GM21717 (cell line): ENCODE measurements at regions not wholly inside any gene's neighbourhood (a gene's known extent, or its start where the extent isn't known, plus 50 kb on each side); places are given as distances from the start of the nearest gene placed in this dataset.
A peak's percentile ranks its signal among the peaks of the same experiment; 100 is the strongest.
"Not testable (repeated sequence)": the region's sequence is repeated elsewhere in the genome, so short reads cannot be mapped to it uniquely, and the experiment has no call there.

Source experiments
- ATAC-seq: cut with Tn5 transposase; IDR thresholded peaks from one replicate; pipeline ENCODE4 v1.9.1; 2021; ENCODE audit warnings: mild to moderate bottlenecking, moderate library complexity; ENCODE audit not compliant: unreplicated experiment

DNA sequence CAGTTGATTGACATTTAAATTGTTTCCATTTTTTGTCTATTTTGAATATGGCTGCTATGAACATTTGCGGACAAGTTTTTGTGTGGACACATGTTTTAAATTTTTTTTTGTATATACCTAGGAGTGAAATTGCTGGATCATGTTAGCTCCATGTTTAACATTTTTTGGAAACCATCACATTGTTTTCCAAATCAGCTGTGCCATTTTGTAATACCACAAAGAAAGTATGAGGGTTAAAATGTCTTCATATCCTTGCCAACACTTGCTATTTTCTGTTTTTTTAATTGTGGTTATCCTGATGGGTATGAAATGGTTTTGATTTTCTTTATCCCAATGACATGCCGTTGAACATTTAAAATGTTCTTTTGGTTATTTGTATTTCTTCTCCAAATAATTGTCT lies 52.1 kb downstream of the CARTPT start:
- ATAC-seq = no peak

DNA sequence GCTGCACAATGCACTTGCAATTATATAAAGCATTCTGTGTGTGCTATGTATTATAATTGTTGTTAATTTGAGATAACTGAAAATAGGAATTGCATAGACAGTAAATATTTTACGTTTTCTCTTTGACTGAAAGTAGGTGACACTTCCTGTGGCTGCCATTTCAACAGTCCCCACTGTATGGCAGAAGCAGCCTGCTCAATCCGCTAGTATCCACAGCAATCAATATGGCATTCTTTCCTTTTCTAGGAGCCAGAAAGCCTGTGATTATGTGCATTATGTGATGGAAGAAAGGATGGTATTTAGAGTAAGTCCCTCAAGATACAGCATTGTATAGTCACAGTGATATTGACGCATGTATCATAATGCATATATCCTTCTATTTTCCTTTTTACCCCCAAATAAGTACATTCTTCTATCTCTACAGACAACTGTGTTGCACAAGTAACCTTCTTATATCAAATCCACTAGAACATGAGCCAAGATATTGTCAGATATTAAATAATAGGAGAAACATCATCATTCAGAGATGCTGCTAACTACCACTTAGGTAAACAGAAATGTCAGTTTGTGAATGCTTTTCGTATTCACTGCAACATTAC lies 59.7 kb downstream of the CARTPT start:
- ATAC-seq = no peak

DNA sequence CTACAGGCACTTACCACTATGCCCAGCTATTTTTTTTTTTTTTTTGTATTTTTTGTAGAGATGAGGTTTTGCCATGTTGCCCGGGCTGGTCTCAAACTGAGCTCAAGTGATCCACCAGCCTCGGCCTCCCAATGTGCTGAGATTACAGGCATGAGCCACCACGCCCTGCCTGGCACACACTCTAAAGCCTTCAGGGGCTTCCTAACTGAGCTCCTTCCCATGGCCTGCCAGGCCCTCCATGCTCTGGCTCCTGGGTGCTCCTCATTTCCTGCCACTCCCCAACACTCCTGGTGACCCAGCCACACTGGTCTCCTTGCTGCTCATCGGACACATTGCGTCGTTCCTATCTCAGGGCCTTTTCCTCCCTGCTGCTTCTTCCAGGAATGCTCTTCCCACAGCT lies 61.5 kb downstream of the CARTPT start:
- ATAC-seq = no peak

DNA sequence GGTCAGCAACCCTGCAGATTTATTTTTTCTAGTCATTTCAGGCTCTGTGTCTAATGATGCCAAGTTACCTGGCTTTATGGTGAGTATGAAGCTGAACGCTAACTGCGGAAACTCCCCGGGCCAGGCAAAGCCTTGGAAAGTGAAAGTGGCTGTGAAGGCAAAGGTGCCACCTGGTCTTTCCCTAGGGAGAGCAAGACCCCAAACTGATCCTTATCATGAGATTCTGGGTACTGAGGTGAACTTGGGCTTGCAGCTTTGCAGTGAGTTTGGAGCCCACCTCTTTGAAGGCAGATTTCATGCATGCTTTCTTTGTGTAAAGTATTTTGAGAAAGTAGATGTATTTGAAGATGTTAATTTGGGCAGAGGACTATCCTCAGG lies 63.3 kb downstream of the CARTPT start:
- ATAC-seq = peak; percentile 45

DNA sequence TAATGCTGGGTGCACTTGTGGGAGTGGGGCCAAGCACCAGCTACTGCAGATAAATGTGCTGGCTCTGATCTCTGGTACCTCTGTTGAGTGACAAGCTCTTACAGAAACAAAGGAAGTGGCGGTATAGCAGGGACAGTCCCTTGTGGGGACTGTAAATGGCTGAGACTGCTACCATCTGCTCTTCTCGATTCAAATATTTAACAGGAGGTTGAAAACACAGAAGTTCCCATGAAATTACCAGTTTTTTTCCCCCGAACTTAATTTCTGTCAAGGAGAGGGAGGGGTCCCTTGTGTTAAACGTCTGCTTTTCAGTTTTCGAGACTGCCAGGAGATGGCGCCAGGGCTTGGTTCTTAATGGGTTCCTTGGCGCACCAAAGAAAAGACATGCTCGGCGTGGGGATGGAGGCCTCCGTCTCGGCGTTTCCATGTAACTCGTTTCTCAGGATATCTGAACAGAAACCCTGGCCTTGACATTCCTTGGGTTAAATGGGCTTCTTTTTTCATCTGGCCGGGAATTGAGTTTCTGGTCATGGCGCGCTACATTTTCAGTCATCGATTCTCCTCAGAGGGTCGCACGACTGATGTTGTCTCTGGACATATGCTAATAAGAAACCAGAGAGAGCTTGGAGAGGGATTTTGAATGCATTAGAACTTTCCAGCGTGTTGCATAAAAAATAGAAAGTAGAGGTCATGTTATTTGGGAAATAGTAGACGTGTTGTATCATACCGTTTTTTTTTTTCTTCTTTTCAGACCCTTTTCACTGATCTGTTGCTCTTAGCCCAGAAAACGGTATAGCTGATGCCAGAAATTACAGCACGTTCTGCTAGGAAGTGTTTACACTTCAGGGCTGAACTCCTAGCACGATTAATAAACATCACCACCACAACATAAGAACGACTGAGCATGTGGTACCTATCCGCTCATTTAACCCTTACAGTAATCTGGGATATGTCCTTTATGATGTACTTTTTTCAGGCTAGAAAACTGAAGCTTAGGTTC lies 64.0 kb downstream of the CARTPT start:
- ATAC-seq = peak; percentile 97

DNA sequence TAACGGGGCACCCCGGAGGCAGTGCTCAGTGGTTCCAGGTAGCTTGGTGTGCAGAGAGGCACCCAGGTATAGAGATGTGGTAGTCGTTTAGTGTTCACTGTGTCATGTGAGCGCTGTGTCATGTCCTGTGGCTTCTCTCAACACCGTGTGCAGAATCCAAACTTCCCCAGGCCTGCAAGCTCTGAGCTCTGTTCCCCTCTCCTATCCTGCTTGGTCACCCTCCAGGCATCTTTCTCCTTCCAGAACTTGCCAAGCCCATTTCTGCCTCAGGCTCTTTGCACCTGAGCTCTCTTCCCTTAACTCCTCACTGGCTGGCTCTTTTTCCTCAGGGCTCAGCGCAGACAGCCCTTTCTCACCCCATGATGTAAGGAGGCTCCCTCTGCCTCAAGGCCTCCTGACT lies 64.8 kb downstream of the CARTPT start:
- no peak for ATAC-seq

DNA sequence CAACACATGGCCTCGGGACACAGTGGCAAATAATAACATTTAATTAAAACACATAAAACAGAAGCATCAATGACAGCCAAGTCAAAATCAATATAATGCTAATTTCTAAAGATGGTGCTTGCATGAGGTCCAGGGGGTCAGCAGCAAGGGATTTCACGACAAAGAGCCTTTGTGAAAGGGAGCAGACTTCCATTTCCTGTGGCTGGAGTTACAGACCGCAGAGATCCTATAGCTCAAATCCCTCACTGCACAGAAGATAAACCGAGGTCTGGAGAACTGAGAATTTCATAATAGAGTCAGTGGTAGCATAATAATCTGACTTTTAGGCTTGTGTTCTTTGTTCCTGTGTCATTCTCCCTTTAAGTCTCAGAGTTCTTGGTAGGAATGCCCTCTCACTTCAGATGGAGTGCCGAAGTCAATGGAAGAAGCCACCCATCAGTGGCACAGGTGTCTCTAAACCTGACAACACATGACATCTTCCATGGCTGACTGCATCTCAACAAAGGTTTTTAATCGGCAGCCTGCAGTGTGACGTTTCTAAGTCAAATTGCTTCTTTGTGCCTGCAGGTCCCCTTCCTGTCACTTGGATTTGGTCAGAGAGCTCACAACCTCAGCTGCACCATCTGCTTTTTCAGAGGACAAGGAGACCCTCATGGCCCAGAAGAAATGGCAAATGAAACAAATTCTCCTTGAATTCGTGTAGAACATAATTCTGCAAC lies 67.4 kb downstream of the CARTPT start:
- no peak for ATAC-seq

DNA sequence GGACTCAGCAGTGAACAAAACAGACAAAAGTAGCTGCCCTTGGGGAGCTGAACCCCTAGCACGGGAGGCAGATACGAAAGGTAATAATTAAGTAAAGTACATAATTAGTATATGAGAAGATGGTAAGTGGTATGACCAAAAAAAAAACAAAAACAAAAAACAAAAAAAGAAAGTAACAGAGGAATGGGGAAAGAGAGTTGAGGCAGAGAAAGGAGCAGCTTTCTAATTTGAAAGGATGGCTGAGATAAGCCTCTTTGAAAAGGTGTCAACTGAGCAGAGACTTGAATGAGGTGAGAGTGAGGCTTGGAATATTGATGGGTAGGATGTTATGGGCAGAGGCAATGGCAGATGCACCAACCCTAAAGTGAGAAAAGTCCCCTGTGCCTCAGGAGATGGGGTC lies 69.7 kb downstream of the CARTPT start:
- no peak for ATAC-seq

DNA sequence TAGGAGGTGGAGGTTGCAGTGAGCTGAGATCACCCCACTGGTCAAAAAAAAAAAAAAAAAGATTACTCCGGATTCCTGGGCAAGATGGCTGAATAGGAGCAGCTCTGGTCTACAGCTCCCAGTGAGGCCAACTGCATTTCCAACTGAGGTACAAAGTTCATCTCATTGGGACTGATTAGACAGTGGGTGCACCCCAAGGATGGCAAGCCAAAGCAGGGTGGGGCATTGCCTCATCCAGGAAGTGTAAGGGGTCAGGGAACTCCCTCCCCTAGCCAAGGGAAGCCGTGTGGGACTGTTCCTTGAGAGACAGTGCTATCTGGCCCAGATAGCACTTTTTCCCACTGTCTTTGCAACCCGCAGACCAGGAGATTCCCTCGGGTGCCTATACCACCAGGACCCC lies 70.7 kb downstream of the CARTPT start:
- ATAC-seq = no peak

DNA sequence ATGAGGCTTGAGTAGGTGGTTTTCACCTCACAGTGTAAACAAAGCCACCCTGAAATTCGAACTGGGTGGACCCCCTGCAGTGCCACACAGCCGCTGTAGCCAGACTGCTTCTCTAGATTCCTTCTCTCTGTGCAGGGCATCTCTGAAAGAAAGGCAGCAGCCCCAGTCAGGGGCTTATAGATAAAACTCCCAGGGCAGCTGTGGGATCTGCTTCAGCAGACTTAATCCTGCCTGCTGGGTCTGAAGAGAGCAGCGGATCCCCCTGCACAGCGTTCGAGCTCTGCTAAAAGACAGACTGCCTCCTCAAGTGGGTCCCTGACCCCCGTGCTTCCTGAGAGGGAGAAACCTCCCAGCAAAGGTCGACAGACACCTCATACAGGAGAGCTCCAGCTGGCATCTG lies 71.4 kb downstream of the CARTPT start:
- ATAC-seq = no peak

DNA sequence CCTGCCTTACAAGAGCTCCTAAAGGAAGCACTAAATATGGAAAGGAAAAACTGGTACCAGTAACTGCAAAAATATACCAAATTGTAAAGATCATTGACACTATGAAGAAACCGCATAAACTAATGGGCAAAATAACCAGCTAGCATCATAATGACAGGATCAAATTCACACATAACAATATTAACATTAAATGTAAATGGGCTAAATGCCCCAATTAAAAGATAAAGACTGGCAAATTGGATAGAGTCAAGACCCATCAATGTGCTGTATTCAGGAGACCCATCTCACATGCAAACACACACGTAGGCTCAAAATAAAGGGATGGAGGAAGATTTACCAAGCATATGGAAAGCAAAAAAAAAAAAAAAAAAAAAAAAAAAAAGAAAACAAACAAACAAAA lies 73.0 kb downstream of the CARTPT start:
- not testable (repeated sequence) for ATAC-seq

DNA sequence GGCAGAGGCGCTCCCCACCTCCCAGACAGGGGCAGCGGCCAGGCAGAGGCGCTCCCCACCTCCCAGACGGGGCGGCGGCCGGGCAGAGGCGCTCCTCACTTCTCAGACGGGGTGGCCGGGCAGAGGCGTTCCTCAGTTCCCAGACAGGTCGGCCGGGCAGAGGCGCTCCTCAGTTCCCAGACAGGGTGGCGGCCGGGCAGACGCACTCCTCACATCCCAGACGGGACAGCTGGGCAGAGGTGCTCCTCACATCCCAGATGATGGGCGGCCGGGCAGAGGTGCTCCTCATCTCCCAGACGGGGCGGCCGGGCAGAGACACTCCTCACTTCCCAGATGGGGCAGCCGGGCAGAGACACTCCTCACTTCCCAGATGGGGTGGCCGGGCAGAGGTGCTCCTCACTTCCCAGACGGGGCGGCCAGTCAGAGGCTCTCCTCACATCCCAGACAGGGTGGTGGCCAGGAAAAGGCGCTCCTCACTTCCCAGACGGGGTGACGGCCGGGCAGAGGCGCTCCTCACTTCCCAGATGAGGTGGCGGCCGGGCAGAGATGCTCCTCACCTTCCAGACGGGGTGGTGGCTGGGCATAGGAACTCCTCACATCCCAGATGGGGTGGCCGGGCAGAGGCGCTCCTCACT lies 75.1 kb downstream of the CARTPT start:
- ATAC-seq = no peak

DNA sequence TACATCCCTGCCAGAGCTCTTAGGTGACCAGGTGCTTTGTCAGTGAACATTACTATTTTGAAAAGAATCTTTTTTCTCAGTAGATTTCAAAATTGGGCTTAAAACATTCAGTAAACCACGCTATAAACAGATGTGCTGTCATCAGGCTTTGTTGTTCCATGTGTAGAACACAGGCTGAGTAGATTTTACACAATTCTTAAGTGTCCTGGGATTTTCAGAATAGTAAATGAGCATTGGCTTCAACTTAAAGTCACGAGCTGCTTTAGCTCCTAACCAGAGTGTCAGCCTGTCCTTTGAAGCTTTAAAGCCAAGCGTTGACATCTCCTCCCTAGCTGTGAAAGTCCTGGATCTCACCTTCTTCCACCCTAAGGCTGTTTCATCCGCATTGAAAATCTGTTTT lies 83.6 kb downstream of the CARTPT start:
- ATAC-seq = no peak

DNA sequence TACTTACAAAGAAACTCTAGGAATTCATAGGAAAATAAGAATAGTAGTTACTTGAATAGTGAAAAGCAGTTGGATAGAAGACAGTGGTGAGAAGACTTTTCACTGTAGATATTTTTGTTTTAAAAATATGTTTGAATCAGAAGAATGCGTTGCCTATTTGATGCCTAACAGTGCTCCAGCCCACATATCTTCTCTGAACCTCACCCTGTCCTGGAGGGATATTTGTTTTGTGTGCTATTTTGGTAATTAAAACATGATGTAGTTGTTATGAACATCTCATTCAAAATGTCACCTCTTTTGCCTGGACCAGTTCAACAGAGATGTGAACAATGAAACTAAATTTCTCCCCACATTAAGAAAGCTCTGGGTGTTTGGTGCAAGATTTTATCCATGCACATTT lies 87.6 kb downstream of the CARTPT start:
- ATAC-seq = no peak

DNA sequence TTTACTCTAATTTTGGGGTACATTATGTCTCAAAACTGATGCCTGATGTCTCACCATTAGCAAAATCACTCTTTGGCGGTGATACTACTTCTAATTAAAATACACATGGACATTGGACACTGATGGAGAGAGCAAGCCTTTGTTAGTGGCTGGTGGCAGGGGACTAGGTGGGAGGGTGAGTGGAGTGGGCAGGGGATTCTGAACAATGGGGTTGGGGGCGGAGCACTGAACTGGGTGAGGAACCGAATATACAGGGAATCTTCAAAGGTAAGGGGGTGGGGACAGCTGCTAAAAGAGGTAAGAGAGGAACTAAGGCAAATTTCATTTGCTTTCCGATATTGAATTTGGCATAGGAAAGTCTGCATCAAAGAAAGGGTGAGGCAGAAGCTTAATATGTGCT lies 88.8 kb downstream of the CARTPT start:
- ATAC-seq = no peak

DNA sequence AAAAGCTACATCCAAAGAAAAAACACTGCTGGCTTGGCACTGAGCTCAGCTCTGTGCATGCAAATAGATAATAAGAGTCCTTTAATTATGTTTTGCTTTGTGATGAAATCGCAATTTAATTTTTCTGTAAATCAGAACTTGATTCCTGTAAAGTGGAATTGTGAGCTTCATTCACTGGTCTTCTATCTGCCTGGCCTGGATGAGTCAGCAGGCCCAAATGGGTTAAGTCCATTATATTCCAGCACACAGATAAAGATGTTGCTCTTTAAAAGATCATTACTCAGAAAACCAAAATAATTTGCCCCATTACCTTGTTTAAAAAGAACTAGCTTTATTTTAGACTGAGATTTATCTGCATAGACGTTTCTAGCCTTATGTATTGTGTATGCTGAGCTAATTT lies 90.4 kb downstream of the CARTPT start:
- no peak for ATAC-seq

DNA sequence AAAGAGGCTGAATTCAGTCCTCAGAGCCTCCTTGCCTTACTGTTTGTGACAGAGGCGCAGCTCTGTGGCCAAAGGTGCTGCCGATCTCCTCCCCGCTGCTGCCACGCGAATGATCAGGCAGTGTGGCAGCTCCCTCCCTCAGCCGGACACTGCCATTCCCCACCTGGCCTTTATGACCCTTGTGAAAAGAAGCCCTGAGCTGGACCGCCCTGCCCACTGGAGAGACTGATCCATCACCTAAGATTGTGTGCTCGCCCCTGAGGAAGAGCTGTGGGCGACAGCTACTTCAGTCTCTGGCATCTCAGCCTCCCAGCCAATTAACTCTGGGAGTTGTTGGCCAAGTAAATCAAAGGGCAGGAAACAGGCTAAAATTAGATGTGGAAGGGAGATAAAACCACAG lies 90.9 kb downstream of the CARTPT start:
- no peak for ATAC-seq

DNA sequence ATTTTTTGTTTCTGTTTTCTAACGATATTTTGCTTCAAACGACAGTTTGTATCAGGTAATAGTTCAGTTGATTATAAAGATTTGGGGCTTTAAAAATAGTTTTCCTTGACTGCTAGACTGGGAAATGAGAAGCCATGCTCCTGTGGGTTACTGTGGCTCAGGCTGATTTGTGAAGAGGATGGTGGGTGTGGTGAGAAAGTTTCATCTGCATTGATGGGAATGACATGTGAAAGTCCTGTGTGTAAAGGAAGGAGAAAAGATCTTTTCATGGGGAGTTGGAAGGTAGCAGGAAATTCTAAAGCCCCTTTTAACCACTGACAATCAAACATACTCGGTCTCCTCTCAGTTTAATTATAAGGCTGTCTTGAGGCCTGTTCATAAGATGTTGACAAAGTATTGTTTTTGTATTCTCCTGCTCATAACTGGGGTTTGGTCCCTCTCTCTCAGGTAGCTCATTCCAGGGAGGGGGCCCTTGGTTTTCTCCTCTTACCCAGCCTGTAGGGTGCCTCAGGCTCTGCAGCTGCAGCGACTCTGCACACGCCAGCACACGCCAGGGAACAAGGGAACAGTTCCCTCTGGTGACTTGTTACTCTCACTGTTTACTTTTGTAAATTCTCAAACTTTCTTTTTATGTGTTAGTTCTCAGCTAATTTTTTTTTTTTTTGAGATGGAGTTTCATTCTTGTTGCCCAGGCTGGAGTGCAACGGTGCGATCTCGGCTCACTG lies 91.6 kb downstream of the CARTPT start:
- no peak for ATAC-seq

DNA sequence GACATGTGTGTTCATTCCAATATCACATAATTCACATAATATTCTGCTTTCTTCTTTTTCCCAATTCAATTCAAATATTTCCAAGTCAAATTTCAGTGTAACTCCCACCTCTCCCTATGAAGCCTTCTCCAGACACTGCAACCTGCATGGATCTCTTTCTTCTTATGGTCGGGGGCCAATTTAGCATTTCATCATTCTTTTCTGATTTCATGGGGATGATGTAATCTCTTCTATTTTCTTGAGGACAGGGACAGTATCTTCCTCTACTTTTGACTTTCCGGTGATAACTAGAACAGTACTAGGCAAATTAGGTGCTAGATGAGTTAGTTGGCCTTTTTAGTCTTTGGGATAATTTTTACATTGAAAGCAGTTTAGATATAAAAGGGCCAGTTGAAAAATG lies 92.7 kb downstream of the CARTPT start:
- no peak for ATAC-seq

DNA sequence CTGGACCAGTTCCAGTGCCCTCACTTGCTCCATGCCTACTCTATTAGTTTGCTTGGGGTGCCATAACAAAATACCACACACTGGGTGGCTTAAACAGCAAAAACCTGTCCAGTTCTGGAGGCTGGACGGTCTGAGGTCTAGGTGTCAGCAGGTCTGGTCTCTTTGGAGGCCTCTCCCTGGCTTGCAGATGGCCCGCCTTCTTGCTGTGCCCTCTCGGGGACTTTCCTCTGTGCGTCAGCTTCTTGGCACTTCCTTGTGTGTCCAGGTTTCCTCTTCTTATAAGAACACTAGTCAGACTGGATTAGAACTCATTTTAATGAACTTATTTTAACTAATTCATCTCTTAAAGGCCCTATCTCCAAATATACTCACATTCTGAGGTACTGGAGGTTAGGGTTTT lies 97.2 kb downstream of the CARTPT start:
- ATAC-seq = no peak

DNA sequence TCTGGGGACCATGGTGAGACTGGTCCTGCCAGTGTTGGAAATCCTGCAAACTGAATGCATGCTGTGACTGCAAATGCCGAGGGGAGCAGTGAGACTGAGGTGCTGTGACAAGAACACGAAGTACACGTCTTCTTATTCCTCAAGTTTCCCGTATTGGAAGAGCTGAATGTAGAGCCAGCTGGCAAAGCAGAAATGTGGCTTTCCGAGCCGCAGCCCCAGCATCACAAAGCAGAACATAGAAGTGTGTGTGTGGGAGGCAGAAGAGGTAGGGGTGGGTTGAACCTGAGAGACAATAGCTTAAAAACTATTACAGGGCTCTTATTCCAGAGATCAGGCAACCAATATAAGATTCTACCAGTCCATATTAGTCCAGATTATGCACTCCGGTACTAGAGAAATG lies 98.8 kb downstream of the CARTPT start:
- ATAC-seq = no peak
